ENCODE measurements at regions not wholly inside any gene's neighbourhood (a gene's known extent, or its start where the extent isn't known, plus 50 kb on each side); places are given as distances from the start of the nearest gene placed in this dataset.

DNA sequence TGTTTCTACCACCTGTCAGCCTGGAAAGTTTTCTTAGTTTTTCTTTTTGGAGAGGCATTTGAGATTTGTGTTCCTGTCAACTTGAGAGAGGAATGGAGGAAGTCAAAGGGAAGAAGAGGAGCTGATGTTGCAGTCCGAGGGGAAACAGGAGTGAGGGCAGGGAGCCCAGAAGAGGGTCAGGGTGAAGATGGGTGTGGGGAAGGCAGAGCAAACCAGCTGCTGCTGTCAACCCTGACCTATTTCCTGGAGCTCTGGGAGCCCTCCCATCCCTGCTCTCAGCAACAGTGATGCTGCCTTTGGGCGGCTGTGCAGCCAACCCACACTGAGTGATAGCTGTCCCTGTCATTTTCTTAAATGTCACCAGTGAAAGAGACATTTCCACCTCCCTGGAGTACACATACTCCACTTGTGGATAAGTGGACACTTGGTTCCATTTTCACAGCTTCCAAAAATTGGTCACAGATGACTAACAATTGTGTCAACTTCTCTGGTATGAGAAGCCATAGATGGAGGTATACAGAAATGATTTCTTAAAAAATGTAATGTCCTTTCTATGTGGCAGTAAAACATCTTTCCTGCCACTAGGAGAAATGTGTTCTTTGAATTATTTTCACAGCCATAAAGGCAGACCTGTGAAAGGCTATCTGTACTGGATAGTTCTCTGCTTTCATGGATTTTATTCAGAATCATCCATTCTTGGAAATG is 556.3 kb upstream of the TBL1XR1 start:
- TF ChIP-seq SIRT6 (IDR thresholded peaks at IDR 0.05; ENCODE audit: low read length) (no peak), MAFK (IDR thresholded peaks at IDR 0.05; ENCODE audit: low read depth, low read length) (no peak), PHF8 (conservative IDR thresholded peaks at IDR 0.05; ENCODE audit: low read depth, low read length) (no peak), KDM5A (IDR thresholded peaks at IDR 0.05; ENCODE audit: low read length) (no peak), POU5F1 (IDR thresholded peaks at IDR 0.05; ENCODE audit: low read depth, low read length) (no peak), ZNF274 (IDR thresholded peaks at IDR 0.05; ENCODE audit: borderline replicate concordance, extremely low read depth, low read length) (no peak)
- TF ChIP-seq, protein P1, sequence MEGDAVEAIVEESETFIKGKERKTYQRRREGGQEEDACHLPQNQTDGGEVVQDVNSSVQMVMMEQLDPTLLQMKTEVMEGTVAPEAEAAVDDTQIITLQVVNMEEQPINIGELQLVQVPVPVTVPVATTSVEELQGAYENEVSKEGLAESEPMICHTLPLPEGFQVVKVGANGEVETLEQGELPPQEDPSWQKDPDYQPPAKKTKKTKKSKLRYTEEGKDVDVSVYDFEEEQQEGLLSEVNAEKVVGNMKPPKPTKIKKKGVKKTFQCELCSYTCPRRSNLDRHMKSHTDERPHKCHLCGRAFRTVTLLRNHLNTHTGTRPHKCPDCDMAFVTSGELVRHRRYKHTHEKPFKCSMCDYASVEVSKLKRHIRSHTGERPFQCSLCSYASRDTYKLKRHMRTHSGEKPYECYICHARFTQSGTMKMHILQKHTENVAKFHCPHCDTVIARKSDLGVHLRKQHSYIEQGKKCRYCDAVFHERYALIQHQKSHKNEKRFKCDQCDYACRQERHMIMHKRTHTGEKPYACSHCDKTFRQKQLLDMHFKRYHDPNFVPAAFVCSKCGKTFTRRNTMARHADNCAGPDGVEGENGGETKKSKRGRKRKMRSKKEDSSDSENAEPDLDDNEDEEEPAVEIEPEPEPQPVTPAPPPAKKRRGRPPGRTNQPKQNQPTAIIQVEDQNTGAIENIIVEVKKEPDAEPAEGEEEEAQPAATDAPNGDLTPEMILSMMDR (IDR thresholded peaks at IDR 0.05; ENCODE audit: control extremely low read depth in 1 of 3, insufficient read depth in 1 of 3, low read depth in 1 of 3, low read length in 3 of 3), result no peak
- TF ChIP-seq, protein P2, sequence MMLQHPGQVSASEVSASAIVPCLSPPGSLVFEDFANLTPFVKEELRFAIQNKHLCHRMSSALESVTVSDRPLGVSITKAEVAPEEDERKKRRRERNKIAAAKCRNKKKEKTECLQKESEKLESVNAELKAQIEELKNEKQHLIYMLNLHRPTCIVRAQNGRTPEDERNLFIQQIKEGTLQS (IDR thresholded peaks at IDR 0.05; ENCODE audit: insufficient read depth, low read depth, low read length), result no peak
- TF ChIP-seq, protein P3, sequence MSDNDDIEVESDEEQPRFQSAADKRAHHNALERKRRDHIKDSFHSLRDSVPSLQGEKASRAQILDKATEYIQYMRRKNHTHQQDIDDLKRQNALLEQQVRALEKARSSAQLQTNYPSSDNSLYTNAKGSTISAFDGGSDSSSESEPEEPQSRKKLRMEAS (IDR thresholded peaks at IDR 0.05), result no peak
